A673 (cell line): ENCODE measurements at regions not wholly inside any gene's neighbourhood (a gene's known extent, or its start where the extent isn't known, plus 50 kb on each side); places are given as distances from the start of the nearest gene placed in this dataset.

ENCODE experiments used
- CTCF ChIP-seq: fragments of 300-800, 200-600 bp; sonication (generic); conservative IDR thresholded peaks from 2 replicates; pipeline ENCODE4 v1.5.1; 2017; ENCODE audit warnings: low read depth, mild to moderate bottlenecking, antibody characterized with exemption, low read length, moderate library complexity, mixed read lengths
- EZH2 ChIP-seq: fragments of 200-600 bp; sonication (generic); IDR thresholded peaks from 2 replicates; pipeline ENCODE4 v1.6.1; 2017; ENCODE audit warnings: borderline replicate concordance, low read depth, mild to moderate bottlenecking, mixed read lengths, antibody characterized with exemption, low read length; ENCODE audit not compliant: poor library complexity, severe bottlenecking

- TF ChIP-seq CTCF (no peak), EZH2 (no peak)
These were observed 513.6 kb downstream of the BCL11B start for GRCh38 chr14:98758440-98758839.
